ENCODE measurements at regions not wholly inside any gene's neighbourhood (a gene's known extent, or its start where the extent isn't known, plus 50 kb on each side); places are given as distances from the start of the nearest gene placed in this dataset.

- DNase-seq, result no peak
Measured at GRCh38 chr3:28835249-28835648, 445.6 kb upstream of the RBMS3 start.

GRCh38 chr3:28835751-28836150 is 445.1 kb upstream of the RBMS3 start:
- no peak for DNase-seq

DNA sequence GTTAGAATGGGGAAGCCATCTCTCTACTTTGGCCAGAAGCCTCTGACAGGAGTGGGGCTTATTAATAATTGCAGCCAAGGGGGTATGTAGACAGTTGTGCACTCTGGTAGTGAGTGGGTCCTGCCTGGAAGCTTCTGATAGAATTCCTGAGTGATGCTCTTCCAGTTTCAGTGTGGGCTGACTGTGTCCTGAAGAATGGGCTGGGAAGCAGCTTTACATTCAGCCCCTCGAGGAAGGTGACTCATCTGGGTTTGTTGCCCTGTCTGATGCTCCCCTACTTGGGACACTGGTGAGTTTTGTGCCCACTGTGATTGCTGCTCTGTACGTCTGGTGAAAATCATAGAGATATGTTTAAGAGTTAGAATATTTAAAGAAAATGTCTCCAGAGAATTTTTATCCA is 444.7 kb upstream of the RBMS3 start:
- no peak for DNase-seq

- peak in 1 of 4 experiments; percentile 17 for DNase-seq
Measured at GRCh38 chr3:28840976-28841376, 439.9 kb upstream of the RBMS3 start.

- no peak for DNase-seq
Measured at GRCh38 chr3:28841441-28841840, 439.4 kb upstream of the RBMS3 start.

DNA sequence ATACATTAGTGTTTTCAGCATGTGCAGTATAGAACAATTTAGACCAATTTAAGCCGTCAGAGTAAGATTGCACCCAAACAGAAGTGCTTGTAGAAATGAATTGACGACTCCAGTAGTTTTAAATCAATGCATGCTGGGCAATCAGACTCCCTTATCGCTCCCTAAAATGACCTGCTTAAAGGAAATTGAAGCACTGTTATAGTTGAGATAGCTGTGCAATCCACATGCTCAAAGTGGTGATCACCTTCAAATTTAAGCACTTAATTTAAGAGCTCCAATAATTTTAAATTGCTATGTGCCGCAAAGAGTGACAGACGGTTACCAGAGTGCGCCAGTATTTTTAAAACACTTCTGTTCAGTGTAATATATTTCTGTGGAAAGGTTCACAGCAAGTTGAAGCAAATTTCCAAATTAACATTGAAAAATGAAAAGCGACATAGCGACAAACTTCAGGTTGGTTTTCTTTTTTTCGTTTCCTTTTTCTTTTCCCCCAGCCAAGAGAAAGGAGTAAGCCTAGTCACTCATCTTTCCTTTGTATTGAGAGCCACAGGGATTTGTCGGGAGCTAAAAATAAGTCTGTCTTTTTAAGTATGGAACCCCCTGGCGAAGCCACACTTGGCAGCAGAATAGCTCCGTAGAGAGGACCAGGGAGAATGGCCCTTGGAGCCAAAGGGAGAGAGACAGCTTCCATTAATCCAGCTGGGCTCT is 436.4 kb upstream of the RBMS3 start:
- DNase-seq, result no peak

GRCh38 chr3:28845006-28845324 is 435.9 kb upstream of the RBMS3 start:
- DNase-seq, result no peak

DNA sequence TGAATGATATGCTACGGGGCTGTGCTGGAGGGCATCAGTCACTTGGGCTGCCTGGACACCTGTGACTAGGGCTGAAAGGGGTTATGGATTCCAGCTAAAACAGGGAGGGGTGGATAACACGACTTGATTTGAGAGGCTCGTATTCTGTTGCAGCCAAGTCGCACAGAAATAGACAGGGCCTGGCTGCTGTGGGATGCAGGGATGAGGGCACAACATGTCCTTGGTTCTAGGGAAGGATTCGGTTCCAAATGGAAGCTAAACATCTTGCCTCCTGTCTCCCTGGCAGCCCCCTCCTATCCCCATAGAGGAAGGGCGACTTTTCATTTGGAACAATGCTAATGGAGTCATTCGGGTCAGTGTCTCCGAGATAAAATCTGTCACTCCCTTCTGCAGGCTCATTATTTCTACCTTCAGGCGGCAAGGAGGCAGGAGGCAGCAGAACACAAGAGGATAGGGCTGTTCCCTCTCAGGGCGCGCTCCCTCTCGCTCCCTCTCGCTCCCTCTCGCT is 433.8 kb upstream of the RBMS3 start:
- no peak for DNase-seq

GRCh38 chr3:28847736-28848135 is 433.1 kb upstream of the RBMS3 start:
- DNase-seq, result no peak

GRCh38 chr3:28850186-28850585 is 430.7 kb upstream of the RBMS3 start:
- DNase-seq, result no peak

DNA sequence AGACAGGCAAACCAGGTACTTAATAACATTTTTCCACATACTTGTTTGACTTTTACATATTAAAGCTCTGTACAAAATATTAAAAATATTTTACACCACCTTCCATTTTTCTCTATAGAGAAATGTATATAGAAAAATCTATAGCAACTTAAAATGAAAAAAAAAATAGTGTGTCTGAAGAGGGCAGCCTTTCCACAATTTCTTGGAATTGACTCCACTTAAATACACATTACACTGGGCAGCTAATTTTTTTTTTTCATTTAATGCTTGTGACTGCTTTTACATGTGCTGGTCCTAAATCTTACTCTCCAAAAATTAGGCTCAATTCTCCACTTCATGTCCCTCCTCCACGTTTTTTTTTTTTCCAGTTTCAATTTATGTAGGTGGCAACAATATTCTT is 427.0 kb upstream of the RBMS3 start:
- DNase-seq, result no peak

DNA sequence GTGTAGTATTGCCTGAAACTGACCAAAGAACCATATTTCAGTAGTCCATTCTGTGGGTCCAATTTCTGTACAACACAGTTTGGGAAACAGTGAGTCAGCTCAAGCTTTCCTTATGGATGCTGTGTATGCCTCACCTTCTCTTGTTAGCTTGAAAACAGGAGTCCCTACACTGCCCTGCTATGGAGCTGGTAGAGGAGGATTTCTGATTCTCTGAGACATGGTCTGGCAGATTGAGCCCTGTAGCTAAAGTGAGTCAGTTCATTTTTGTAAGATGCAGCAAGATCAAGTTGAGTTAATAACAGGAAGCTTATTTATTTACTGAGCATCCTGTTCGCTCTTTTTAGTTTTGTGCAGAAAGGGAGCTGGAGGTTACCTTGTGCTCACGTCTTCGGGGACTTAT is 424.1 kb upstream of the RBMS3 start:
- no peak for DNase-seq

DNA sequence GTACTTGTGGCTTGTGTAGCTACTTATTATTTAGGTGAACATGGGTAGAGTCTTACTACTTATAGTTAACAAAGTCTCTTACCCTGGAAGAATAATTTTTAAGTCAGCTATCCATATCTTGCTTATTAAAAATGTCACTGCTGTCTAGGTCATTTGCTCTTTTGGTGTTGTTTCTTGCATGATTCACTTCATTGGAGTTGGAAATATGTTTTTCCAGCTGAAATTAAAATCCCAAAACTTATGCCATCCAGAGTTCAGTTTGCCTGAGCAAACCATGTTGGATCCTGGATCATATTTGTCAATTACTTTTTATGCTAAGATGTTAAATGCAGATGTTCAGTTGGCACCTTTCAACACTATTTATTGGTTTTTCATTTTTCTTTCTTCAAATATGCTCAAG is 421.0 kb upstream of the RBMS3 start:
- no peak for DNase-seq

GRCh38 chr3:28860307-28860706 is 420.6 kb upstream of the RBMS3 start:
- no peak for DNase-seq

DNA sequence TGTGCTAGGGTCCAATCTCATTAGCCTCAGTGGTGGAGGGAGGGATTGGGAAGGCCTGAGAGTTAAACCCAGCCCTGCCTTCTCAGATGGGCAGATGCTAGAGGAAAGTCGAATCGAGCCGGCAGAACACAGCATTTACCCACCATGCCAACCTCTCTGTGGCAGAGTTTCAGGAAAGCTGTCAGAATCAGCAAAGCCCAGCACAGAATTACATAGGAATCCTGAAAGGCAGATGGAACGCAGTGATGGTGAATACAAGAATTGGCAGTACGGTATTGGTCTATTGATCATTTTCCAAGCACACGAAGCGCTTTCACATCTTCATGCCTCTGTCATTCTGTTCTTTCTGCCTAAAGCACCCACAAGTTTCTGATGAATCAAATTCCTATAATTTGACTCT is 417.7 kb upstream of the RBMS3 start:
- no peak for DNase-seq

- no peak for DNase-seq
Measured at GRCh38 chr3:28867836-28868235, 413.0 kb upstream of the RBMS3 start.

- DNase-seq, result no peak
Measured at GRCh38 chr3:28868897-28869296, 412.0 kb upstream of the RBMS3 start.

- DNase-seq, result no peak
Measured at GRCh38 chr3:28877912-28878311, 403.0 kb upstream of the RBMS3 start.

- DNase-seq, result no peak
Measured at GRCh38 chr3:28890373-28890772, 390.5 kb upstream of the RBMS3 start.

- DNase-seq, result no peak
Measured at GRCh38 chr3:28891485-28891884, 389.4 kb upstream of the RBMS3 start.

GRCh38 chr3:28900301-28900700 is 380.6 kb upstream of the RBMS3 start:
- no peak for DNase-seq

DNA sequence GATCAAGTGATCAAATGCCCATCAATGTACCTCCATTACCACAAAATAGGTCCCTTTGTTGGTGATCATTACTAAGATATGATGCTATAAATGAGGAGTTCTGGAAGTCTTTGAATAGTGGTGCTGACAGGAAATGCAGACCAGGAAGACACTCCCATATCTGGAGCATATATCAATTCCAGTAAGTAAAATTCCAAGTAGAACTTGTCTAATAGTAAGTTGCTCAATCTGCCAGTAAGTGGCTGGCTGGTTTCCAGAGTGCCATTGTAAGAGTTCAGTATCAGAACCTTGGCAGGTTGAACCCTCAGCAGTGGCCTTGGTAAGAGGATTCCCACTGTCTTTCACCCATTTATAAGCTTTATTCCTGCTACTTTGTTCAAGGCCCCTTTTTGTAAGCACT is 379.9 kb upstream of the RBMS3 start:
- no peak for DNase-seq

DNA sequence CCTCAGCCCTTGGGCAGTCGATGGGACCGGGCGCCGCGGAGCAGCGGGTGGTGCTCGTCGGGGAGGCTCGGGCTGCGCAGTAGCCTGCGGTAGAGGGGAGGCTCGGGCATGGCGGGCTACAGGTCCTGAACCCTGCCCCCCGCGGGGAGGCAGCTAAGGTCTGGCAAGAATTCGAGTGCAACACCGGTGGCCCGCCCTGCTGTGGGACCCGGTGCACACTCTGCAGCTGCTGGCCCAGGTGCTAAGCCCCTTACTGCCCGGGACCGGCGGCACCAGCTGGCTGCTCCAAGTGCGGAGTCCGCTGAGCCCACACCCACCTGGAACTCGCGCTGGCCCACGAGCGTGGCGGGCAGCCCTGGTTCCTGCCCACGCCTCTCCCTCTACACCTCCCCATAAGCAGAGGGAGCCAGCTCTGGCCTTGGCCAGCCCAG is 377.7 kb upstream of the RBMS3 start:
- no peak for DNase-seq

DNA sequence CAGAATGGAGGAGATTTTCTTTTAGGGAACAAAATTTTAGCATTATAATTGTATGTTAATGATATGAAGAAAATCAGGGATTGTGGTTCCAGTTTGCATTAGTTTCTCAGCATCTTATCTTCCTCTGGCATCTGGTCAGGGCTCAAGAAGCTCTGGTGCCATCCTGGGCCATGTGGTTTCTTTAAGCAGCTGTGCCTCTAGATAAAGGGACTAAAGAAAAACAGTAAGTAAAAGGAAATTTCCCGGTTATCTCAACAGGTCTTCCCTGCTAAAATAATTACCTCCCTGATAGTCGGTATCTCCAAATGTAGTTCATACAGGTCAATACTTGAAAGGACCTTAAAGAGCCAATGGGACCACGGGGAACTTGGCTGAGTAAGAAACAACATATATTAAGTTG is 375.1 kb upstream of the RBMS3 start:
- DNase-seq, result no peak

DNA sequence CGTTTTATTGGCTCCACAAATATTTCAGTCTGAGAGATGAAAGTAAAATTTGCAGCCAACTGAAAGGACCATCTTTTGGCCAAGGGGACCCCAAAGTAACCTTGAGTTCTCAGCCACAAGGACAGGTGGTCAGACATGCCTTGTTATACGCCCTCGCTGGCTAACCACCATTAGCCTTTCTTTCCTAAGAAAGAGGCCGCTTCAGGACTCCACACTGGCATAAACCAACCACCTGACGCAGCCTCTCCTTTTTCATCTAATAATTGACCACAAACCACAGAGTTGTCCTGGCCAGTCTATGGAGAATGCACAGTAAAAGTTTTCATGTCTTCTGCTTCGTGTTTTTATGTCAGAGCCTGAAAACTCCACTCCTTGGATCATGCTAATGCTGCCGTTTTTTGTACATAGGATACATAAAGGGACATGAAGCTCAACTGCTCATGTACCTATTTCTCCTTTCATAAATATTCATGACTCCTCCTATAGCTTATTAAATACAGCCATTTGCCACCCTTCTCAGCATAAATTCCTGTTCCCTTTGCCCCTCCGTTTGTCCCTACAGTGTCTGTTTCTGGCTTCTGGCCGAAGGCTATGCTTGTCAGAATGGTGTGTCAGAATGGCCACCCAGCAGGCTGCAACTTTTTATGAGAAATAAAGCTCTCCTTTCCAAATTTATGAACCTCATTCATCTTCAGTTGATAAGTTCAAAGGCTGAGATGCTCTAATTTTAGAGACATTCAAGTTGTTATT is 374.1 kb upstream of the RBMS3 start:
- DNase-seq, result no peak
